ENCODE measurements at regions not wholly inside any gene's neighbourhood (a gene's known extent, or its start where the extent isn't known, plus 50 kb on each side); places are given as distances from the start of the nearest gene placed in this dataset.
"Not testable (repeated sequence)": the region's sequence is repeated elsewhere in the genome, so short reads cannot be mapped to it uniquely, and the experiment has no call there.

- TF ChIP-seq CTCF (IDR thresholded peaks at IDR 0.05; ENCODE audit: borderline replicate concordance, control extremely low read depth, extremely low read depth, insufficient read depth, missing control alignments), result no peak
- in situ Hi-C loops (cut with MboI; ENCODE audit: low sequenced_read_pairs, unreplicated experiment), result no loop called here
- DNase-seq (ENCODE audit: low spot score), result no peak
Measured at GRCh38 chr20:1845163-1845523, 50.1 kb upstream of the SIRPA start.

- DNase-seq (ENCODE audit: low spot score), result peak; percentile 90
- TF ChIP-seq CTCF (IDR thresholded peaks at IDR 0.05; ENCODE audit: borderline replicate concordance, control extremely low read depth, extremely low read depth, insufficient read depth, missing control alignments), result no peak
- in situ Hi-C loops (cut with MboI; ENCODE audit: low sequenced_read_pairs, unreplicated experiment), result no loop called here
Measured at GRCh38 chr20:1844325-1845162, 50.7 kb upstream of the SIRPA start.

- DNase-seq (ENCODE audit: low spot score), result no peak
- TF ChIP-seq CTCF (IDR thresholded peaks at IDR 0.05; ENCODE audit: borderline replicate concordance, control extremely low read depth, extremely low read depth, insufficient read depth, missing control alignments), result no peak
- in situ Hi-C loops (cut with MboI; ENCODE audit: low sequenced_read_pairs, unreplicated experiment), result no loop called here
Measured at GRCh38 chr20:1842281-1842680, 52.9 kb upstream of the SIRPA start.

- in situ Hi-C loops (cut with MboI; ENCODE audit: low sequenced_read_pairs, unreplicated experiment), result no loop called here
- no peak for TF ChIP-seq CTCF (IDR thresholded peaks at IDR 0.05; ENCODE audit: borderline replicate concordance, control extremely low read depth, extremely low read depth, insufficient read depth, missing control alignments)
- DNase-seq (ENCODE audit: low spot score), result no peak
Measured at GRCh38 chr20:1841554-1842140, 53.6 kb upstream of the SIRPA start.

GRCh38 chr20:1840817-1841553, 54.2 kb upstream of the SIRPA start:
- DNase-seq (ENCODE audit: low spot score), result no peak
- no peak for TF ChIP-seq CTCF (IDR thresholded peaks at IDR 0.05; ENCODE audit: borderline replicate concordance, control extremely low read depth, extremely low read depth, insufficient read depth, missing control alignments)
- in situ Hi-C loops (cut with MboI; ENCODE audit: low sequenced_read_pairs, unreplicated experiment), result no loop called here

GRCh38 chr20:1839376-1840317, 55.6 kb upstream of the SIRPA start:
- in situ Hi-C loops (cut with MboI; ENCODE audit: low sequenced_read_pairs, unreplicated experiment); DNase-seq (ENCODE audit: low spot score): not testable (repeated sequence)

All from GM13976 (cell line).